CD4-positive, alpha-beta T cell (primary cell): ENCODE measurements at regions not wholly inside any gene's neighbourhood (a gene's known extent, or its start where the extent isn't known, plus 50 kb on each side); places are given as distances from the start of the nearest gene placed in this dataset.

Source experiments
- ATAC-seq: fragments of 200-7000 bp; cut with Tn5 transposase; one replicate; pipeline ENCODE4 v1.10.0; 2022; ENCODE audit warnings: mild to moderate bottlenecking; ENCODE audit not compliant: poor library complexity
- CTCF ChIA-PET: fragments of 350-600 bp; sonication (Branson Sonifier 250); formaldehyde crosslinking; loops from one replicate; lab custom pipeline; 2021; ENCODE audit warnings: antibody characterized with exemption, inconsistent platforms; lab: Charles Lee
- POLR2A ChIA-PET: fragments of 350-600 bp; sonication (Branson Sonifier 250); formaldehyde crosslinking; loops from one replicate; lab custom pipeline; 2021; ENCODE audit warnings: antibody characterized with exemption, inconsistent platforms; lab: Charles Lee
- DNase-seq, 14 experiments: peaks; one replicate each; pipeline ENCODE4 v3.0.0-alpha.2; 2013 to 2020; ENCODE audit warnings: mixed read lengths in 2 of 14
- H3K27ac ChIP-seq, 2 donors: one replicate each; pipeline versions ENCODE4 v1.5.1 to v1.7.0; 2013; ENCODE audit warnings: low read length in 2 of 2, low read depth in 1 of 2, mild to moderate bottlenecking in 1 of 2
- H3K27me3 ChIP-seq, 2 experiments: 1 replicate in 1 of 2; 2 replicates in 1 of 2; pipeline versions ENCODE4 v1.6.1 to v1.7.0; 2013; ENCODE audit warnings: low read length in 2 of 2, control low read depth in 1 of 2, mild to moderate bottlenecking in 1 of 2, moderate library complexity in 1 of 2; ENCODE audit not compliant: insufficient read depth in 2 of 2, control insufficient read depth in 1 of 2
- H3K36me3 ChIP-seq: one replicate; pipeline ENCODE4 v1.6.1; 2013; ENCODE audit warnings: low read length, control low read depth; ENCODE audit not compliant: insufficient read depth
- H3K4me1 ChIP-seq: one replicate; pipeline ENCODE4 v1.6.1; 2013; ENCODE audit warnings: low read length, control low read depth; ENCODE audit not compliant: insufficient read depth
- H3K4me3 ChIP-seq: one replicate; pipeline ENCODE4 v1.5.1; 2013; ENCODE audit warnings: mild to moderate bottlenecking, low read length, moderate library complexity
- H3K9me3 ChIP-seq, 2 experiments: 1 replicate in 1 of 2; 2 replicates in 1 of 2; pipeline versions ENCODE4 v1.6.1 to v1.7.0; 2013; ENCODE audit warnings: low read length in 2 of 2, mild to moderate bottlenecking in 2 of 2, control low read depth in 1 of 2, moderate library complexity in 1 of 2; ENCODE audit not compliant: control insufficient read depth in 1 of 2, insufficient read depth in 1 of 2
- H3K27ac Mint-ChIP-seq: one replicate; pipeline ENCODE4 v1.8.0; 2020; ENCODE audit warnings: mixed read lengths
- H3K27me3 Mint-ChIP-seq: one replicate; pipeline ENCODE4 v1.8.0; 2021; ENCODE audit warnings: mixed read lengths
- H3K36me3 Mint-ChIP-seq: one replicate; pipeline ENCODE4 v1.8.0; 2021; ENCODE audit warnings: low read depth, mixed read lengths
- H3K4me1 Mint-ChIP-seq: one replicate; pipeline ENCODE4 v1.8.0; 2021; ENCODE audit warnings: low read depth, mixed read lengths
- H3K4me3 Mint-ChIP-seq: one replicate; pipeline ENCODE4 v1.8.0; 2020; ENCODE audit warnings: mild to moderate bottlenecking, mixed read lengths
- H3K9me3 Mint-ChIP-seq: one replicate; pipeline ENCODE4 v1.8.0; 2020; ENCODE audit warnings: mixed read lengths
- intact Hi-C, 2 experiments: fragments of 100-400 bp; cut with DNase I in 1 of 2; cut with micrococcal nuclease in 1 of 2; formaldehyde crosslinking; loops; one replicate each; pipeline versions ENCODE4 v1.15.1 to v1.9.0; 2023 to 2025; cut with DNase I, micrococcal nuclease
- TF ChIP-seq, protein P1 (sequence below): fragments of 200-600 bp; IDR thresholded peaks from one replicate; pipeline ENCODE4 v1.8.0; 2022; ENCODE audit warnings: antibody characterized with exemption, mild to moderate bottlenecking

DNA sequence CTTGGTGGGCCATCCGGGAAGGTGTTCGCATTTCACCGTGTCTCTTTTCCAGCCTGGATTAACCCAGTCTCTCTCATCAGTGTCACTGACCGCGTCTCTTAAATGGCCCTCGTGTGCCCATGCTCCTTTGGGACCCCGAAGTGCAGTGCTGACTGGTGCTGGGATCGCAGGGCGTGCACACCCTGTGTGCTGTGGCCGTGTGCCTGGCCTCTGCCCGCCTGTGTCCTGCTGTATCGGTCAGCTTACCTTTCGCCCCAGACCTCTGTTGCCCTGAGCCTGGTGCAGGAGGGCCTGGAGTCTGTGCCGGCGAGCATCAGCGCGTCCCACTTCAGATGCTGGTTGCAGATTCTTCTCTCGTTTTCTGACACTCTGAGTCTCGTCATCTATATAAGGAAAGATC is 68.3 kb upstream of the HGFAC start:
- Histone ChIP-seq H3K27ac (no peak overlapping the region), H3K36me3 (no peaks in the 10 kb centered on the region), H3K4me1 (peaks cover 48% of the 10 kb centered on the region), H3K9me3 (peaks cover 0 to 16% of the 10 kb centered on the region in 2 experiments), H3K4me3 (no peak overlapping the region), H3K27me3 (peaks cover 0 to 9% of the 10 kb centered on the region in 2 experiments)
- intact Hi-C loops: no loop called here
- Mint-ChIP-seq H3K4me3 (no peak overlapping the region), H3K4me1 (peaks cover 55% of the 10 kb centered on the region), H3K36me3 (peaks cover 16% of the 10 kb centered on the region), H3K27ac (no peak overlapping the region), H3K27me3 (peaks cover 11% of the 10 kb centered on the region), H3K9me3 (no peaks in the 10 kb centered on the region)
- ATAC-seq (no peak), DNase-seq (no peak)
- ChIA-PET POLR2A (no interaction called here), CTCF (no interaction called here)
- TF ChIP-seq, protein P1, sequence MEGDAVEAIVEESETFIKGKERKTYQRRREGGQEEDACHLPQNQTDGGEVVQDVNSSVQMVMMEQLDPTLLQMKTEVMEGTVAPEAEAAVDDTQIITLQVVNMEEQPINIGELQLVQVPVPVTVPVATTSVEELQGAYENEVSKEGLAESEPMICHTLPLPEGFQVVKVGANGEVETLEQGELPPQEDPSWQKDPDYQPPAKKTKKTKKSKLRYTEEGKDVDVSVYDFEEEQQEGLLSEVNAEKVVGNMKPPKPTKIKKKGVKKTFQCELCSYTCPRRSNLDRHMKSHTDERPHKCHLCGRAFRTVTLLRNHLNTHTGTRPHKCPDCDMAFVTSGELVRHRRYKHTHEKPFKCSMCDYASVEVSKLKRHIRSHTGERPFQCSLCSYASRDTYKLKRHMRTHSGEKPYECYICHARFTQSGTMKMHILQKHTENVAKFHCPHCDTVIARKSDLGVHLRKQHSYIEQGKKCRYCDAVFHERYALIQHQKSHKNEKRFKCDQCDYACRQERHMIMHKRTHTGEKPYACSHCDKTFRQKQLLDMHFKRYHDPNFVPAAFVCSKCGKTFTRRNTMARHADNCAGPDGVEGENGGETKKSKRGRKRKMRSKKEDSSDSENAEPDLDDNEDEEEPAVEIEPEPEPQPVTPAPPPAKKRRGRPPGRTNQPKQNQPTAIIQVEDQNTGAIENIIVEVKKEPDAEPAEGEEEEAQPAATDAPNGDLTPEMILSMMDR: no peak

DNA sequence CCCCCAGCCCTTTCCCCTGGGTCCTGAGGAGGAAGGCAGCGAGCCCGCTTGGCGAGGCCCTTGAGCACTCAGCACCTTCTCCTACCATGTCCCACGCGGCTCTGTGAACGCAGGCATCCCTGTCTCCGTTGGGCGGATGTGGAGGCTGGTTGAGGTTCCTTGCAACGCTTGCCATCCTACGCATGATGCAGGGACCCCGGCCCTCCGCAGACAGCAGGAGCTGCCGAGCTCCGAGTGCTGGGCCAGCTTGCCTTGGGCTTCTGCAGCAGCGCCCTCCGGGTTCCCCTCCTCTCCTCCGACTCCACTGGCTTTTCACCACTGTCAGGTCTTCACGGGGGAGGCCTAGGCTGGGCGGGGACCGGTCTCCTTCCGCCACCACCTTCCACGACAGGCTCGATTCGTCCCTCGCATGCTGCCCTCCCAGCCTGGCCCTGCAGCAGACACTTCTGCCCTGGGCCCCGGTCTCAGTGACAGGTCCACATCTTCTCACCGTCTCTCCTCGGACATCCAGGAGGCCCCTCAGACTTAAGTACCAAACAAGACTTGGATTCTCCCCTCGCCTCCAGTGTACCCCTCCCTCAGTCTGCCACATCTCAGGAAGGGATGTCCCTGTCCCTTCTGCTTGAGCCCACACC is 67.6 kb upstream of the HGFAC start:
- no peak overlapping the region for H3K4me3 Mint-ChIP-seq
- CTCF ChIA-PET: no interaction called here

DNA sequence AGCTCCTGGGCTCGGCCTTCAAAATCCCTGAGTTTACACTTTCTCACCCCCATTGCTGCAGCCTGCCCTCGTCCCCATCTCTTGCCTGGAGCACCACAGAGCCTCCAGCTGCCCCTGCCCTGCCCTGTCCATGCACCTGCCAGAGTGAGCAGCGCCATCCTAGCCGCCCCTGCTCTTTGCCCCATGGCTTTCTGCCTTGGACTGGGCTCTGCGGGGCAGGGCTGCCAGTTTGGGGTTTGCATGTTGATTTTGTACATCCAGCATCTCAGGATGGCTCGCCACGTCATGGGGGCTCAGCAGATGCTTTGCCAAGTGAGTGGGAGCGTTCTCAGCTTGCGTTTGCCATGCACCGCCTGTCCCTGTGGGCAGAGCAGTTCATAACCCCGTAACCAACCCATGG is 67.1 kb upstream of the HGFAC start:
- intact Hi-C loops: no loop called here
- Mint-ChIP-seq H3K4me3 (no peak overlapping the region), H3K36me3 (peaks cover 23% of the 10 kb centered on the region), H3K4me1 (peaks cover 43% of the 10 kb centered on the region), H3K27ac (no peak overlapping the region), H3K27me3 (peaks cover 10% of the 10 kb centered on the region), H3K9me3 (no peaks in the 10 kb centered on the region)
- DNase-seq (no peak), ATAC-seq (no peak)
- TF ChIP-seq, protein P1: no peak
- peaks cover 0 to 3% of the 10 kb centered on the region in 2 experiments for H3K27me3 ChIP-seq
- H3K36me3 ChIP-seq: no peaks in the 10 kb centered on the region
- H3K27ac ChIP-seq: no peak overlapping the region
- no peak overlapping the region for H3K4me3 ChIP-seq
- H3K4me1 ChIP-seq: peaks cover 36% of the 10 kb centered on the region
- POLR2A ChIA-PET: no interaction called here
- CTCF ChIA-PET: no interaction called here
- H3K9me3 ChIP-seq: peaks cover 3 to 9% of the 10 kb centered on the region in 2 experiments

More for the DNA sequence above, 67.6 kb upstream of the HGFAC start:
- Histone ChIP-seq H3K36me3 (no peaks in the 10 kb centered on the region), H3K9me3 (peaks cover 0 to 11% of the 10 kb centered on the region in 2 experiments), H3K4me3 (no peak overlapping the region), H3K27ac (no peak overlapping the region), H3K27me3 (peaks cover 0 to 5% of the 10 kb centered on the region in 2 experiments), H3K4me1 (peaks cover 42% of the 10 kb centered on the region)
- intact Hi-C loops: no loop called here
- ATAC-seq (no peak), DNase-seq (no peak)
- Mint-ChIP-seq H3K4me1 (peaks cover 49% of the 10 kb centered on the region), H3K36me3 (peaks cover 23% of the 10 kb centered on the region), H3K27me3 (peaks cover 11% of the 10 kb centered on the region), H3K9me3 (no peaks in the 10 kb centered on the region), H3K27ac (no peak overlapping the region)
- TF ChIP-seq, protein P1: no peak
- POLR2A ChIA-PET: no interaction called here
